WERI-Rb-1 (cell line): ENCODE measurements at regions not wholly inside any gene's neighbourhood (a gene's known extent, or its start where the extent isn't known, plus 50 kb on each side); places are given as distances from the start of the nearest gene placed in this dataset.

Experiments
- DNase-seq: peaks from one replicate; pipeline ENCODE4 v3.0.0-alpha.2; 2020
- H3K27ac ChIP-seq: fragments of 250-450 bp; sonication (Bioruptor Pico); 2 replicates; pipeline ENCODE4 v1.5.1; 2020; ENCODE audit warnings: mild to moderate bottlenecking, moderate library complexity
- H3K27me3 ChIP-seq: fragments of 250-450 bp; sonication (Bioruptor Pico); 2 replicates; pipeline ENCODE4 v1.5.1; 2021; ENCODE audit warnings: mild to moderate bottlenecking, low read depth, moderate library complexity; ENCODE audit not compliant: insufficient read depth, severe bottlenecking
- H3K36me3 ChIP-seq: fragments of 250-450 bp; sonication (Bioruptor Pico); 2 replicates; pipeline ENCODE4 v1.5.1; 2020; ENCODE audit warnings: mild to moderate bottlenecking, moderate library complexity
- H3K4me3 ChIP-seq: 2 replicates; pipeline ENCODE4 v1.5.1; 2011; ENCODE audit warnings: low read depth, mild to moderate bottlenecking, control low read depth, low read length
- H3K9me3 ChIP-seq: fragments of 250-450 bp; sonication (Bioruptor Pico); 2 replicates; pipeline ENCODE4 v1.5.1; 2021; ENCODE audit warnings: mild to moderate bottlenecking, moderate library complexity; ENCODE audit not compliant: severe bottlenecking
- CTCF ChIP-seq: IDR thresholded peaks from 2 replicates; pipeline ENCODE4 v1.5.1; 2011; ENCODE audit warnings: low read depth, mild to moderate bottlenecking, control low read depth, inconsistent platforms, low read length

GRCh38 chr5:62256161-62257019, 49.6 kb upstream of the KIF2A start:
- H3K36me3 ChIP-seq = no peaks in the 10 kb centered on the region

More at GRCh38 chr5:62256161-62257019, 49.6 kb upstream of the KIF2A start:
- peak; percentile 48 for DNase-seq
- Histone ChIP-seq H3K4me3 (peak overlapping the region; percentile 8; the same call in 1 of the 2 replicates), H3K9me3 (no peaks in the 10 kb centered on the region), H3K27ac (peak overlapping the region; percentile 55), H3K27me3 (no peaks in the 10 kb centered on the region)
- no peak for TF ChIP-seq CTCF
